ENCODE measurements at regions not wholly inside any gene's neighbourhood (a gene's known extent, or its start where the extent isn't known, plus 50 kb on each side); places are given as distances from the start of the nearest gene placed in this dataset.

DNA sequence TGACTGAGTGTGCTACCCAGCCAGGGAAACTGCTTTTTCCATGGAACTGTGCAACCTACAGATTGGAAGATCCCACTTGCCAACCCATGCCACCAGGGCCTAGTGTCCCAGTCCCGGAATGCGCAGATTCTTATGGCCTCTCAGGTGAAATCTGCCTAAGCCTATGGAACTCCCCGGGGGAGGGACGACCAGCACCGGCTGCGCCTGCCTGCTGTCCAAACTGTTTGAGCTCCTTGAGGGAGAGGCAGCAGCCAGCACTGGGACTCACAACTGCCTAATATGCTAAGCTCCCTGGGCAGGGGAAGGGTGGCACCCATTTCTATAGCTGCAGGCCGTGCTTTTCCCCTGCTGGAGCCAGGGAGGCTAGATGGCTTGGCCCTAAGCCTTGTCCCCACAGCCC lies 92.5 kb upstream of the GZMB start:
- POLR2A ChIA-PET: no interaction called here
- H3K9me3 ChIP-seq (ENCODE audit: control insufficient read depth, insufficient read depth, low read depth, low read length): no peaks in the 10 kb centered on the region
- no peak overlapping the region for H3K4me3 ChIP-seq (ENCODE audit: low read depth, low read length)
- CTCF ChIA-PET: interaction anchor here (1.1 kb wide), 1 partner anchor 15 kb away, joined by 3 read pairs; no protein-coding TSS in a partner anchor
- H3K4me1 ChIP-seq (ENCODE audit: control insufficient read depth, insufficient read depth, low read length): no peaks in the 10 kb centered on the region
- no peak for TF ChIP-seq ZNF112 (tag by site-specific recombination; IDR thresholded peaks at IDR 0.05)
- no peak for TF ChIP-seq KLF7 (tag by site-specific recombination; IDR thresholded peaks at IDR 0.05; ENCODE audit: borderline replicate concordance)
- TF ChIP-seq, protein P1, sequence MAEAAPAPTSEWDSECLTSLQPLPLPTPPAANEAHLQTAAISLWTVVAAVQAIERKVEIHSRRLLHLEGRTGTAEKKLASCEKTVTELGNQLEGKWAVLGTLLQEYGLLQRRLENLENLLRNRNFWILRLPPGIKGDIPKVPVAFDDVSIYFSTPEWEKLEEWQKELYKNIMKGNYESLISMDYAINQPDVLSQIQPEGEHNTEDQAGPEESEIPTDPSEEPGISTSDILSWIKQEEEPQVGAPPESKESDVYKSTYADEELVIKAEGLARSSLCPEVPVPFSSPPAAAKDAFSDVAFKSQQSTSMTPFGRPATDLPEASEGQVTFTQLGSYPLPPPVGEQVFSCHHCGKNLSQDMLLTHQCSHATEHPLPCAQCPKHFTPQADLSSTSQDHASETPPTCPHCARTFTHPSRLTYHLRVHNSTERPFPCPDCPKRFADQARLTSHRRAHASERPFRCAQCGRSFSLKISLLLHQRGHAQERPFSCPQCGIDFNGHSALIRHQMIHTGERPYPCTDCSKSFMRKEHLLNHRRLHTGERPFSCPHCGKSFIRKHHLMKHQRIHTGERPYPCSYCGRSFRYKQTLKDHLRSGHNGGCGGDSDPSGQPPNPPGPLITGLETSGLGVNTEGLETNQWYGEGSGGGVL (tag by site-specific recombination; IDR thresholded peaks at IDR 0.05): no peak
- TF ChIP-seq, protein P2, sequence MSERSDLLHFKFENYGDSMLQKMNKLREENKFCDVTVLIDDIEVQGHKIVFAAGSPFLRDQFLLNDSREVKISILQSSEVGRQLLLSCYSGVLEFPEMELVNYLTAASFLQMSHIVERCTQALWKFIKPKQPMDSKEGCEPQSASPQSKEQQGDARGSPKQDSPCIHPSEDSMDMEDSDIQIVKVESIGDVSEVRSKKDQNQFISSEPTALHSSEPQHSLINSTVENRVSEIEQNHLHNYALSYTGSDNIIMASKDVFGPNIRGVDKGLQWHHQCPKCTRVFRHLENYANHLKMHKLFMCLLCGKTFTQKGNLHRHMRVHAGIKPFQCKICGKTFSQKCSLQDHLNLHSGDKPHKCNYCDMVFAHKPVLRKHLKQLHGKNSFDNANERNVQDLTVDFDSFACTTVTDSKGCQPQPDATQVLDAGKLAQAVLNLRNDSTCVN (tag by site-specific recombination; optimal IDR thresholded peaks at IDR 0.05): no peak
- TF ChIP-seq, protein P3, sequence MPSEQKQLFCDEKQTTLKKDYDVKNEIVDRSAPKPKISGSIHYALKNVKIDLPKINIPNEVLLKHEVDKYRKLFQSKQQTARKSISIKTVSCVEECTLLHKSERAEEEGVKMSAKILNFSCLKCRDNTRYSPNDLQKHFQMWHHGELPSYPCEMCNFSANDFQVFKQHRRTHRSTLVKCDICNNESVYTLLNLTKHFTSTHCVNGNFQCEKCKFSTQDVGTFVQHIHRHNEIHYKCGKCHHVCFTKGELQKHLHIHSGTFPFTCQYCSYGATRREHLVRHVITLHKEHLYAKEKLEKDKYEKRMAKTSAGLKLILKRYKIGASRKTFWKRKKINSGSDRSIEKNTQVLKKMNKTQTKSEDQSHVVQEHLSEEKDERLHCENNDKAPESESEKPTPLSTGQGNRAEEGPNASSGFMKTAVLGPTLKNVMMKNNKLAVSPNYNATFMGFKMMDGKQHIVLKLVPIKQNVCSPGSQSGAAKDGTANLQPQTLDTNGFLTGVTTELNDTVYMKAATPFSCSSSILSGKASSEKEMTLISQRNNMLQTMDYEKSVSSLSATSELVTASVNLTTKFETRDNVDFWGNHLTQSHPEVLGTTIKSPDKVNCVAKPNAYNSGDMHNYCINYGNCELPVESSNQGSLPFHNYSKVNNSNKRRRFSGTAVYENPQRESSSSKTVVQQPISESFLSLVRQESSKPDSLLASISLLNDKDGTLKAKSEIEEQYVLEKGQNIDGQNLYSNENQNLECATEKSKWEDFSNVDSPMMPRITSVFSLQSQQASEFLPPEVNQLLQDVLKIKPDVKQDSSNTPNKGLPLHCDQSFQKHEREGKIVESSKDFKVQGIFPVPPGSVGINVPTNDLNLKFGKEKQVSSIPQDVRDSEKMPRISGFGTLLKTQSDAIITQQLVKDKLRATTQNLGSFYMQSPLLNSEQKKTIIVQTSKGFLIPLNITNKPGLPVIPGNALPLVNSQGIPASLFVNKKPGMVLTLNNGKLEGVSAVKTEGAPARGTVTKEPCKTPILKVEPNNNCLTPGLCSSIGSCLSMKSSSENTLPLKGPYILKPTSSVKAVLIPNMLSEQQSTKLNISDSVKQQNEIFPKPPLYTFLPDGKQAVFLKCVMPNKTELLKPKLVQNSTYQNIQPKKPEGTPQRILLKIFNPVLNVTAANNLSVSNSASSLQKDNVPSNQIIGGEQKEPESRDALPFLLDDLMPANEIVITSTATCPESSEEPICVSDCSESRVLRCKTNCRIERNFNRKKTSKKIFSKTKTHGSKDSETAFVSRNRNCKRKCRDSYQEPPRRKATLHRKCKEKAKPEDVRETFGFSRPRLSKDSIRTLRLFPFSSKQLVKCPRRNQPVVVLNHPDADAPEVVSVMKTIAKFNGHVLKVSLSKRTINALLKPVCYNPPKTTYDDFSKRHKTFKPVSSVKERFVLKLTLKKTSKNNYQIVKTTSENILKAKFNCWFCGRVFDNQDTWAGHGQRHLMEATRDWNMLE (tag by site-specific recombination; conservative IDR thresholded peaks at IDR 0.05; ENCODE audit: low read depth): no peak
- TF ChIP-seq IKZF3 (tag by site-specific recombination; IDR thresholded peaks at IDR 0.05): no peak
- no peak for TF ChIP-seq HOXC10 (CRISPR knock-in tag; IDR thresholded peaks at IDR 0.05)
- no peak for TF ChIP-seq ZNF404 (tag by site-specific recombination; IDR thresholded peaks at IDR 0.05)
- no peak for TF ChIP-seq BCL11B (tag by site-specific recombination; IDR thresholded peaks at IDR 0.05; ENCODE audit: low read depth)
- H3K36me3 ChIP-seq (ENCODE audit: control insufficient read depth in 2 of 2, insufficient read depth in 1 of 2, low read length in 2 of 2): no peaks in the 10 kb centered on the region
- no peak overlapping the region for H3K27ac ChIP-seq (ENCODE audit: extremely low read depth, low read depth, low read length)

DNA sequence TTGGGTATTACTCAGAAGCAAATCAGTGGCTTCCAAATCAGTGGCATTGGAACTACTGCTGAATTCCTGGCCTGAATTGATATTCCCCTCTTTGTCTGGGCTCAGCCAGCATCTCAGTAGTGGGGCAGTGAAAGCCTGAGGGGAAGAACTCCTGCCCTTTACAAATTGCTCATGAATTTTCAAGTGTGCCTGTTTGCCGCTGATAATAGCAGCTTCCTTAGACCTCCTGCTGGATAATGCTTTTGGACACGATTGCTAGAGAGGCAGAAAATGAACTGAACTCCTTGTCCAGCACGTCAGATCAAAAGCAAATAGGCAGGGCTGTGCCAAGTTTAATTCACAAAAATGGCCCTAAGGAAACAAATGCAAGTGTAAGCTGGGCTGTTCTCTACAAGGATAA lies 91.3 kb upstream of the GZMB start:
- CTCF ChIA-PET: interaction anchor here (0.6 to 1.4 kb wide), 5 partner anchors 10 to 189 kb away, joined by 3 read pairs; no protein-coding TSS in a partner anchor
- TF ChIP-seq, protein P4, sequence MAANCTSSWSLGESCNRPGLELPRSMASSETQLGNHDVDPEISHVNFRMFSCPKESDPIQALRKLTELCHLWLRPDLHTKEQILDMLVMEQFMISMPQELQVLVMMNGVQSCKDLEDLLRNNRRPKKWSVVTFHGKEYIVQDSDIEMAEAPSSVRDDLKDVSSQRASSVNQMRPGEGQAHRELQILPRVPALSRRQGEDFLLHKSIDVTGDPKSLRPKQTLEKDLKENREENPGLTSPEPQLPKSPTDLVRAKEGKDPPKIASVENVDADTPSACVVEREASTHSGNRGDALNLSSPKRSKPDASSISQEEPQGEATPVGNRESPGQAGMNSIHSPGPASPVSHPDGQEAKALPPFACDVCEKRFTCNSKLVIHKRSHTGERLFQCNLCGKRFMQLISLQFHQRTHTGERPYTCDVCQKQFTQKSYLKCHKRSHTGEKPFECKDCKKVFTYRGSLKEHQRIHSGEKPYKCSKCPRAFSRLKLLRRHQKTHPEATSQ (tag by site-specific recombination; IDR thresholded peaks at IDR 0.05): no peak
- TF ChIP-seq, protein P5, sequence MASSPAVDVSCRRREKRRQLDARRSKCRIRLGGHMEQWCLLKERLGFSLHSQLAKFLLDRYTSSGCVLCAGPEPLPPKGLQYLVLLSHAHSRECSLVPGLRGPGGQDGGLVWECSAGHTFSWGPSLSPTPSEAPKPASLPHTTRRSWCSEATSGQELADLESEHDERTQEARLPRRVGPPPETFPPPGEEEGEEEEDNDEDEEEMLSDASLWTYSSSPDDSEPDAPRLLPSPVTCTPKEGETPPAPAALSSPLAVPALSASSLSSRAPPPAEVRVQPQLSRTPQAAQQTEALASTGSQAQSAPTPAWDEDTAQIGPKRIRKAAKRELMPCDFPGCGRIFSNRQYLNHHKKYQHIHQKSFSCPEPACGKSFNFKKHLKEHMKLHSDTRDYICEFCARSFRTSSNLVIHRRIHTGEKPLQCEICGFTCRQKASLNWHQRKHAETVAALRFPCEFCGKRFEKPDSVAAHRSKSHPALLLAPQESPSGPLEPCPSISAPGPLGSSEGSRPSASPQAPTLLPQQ (tag by site-specific recombination; IDR thresholded peaks at IDR 0.05): no peak
- no peak for TF ChIP-seq ZNF174 (tag by site-specific recombination; IDR thresholded peaks at IDR 0.05)
- TF ChIP-seq, protein P6, sequence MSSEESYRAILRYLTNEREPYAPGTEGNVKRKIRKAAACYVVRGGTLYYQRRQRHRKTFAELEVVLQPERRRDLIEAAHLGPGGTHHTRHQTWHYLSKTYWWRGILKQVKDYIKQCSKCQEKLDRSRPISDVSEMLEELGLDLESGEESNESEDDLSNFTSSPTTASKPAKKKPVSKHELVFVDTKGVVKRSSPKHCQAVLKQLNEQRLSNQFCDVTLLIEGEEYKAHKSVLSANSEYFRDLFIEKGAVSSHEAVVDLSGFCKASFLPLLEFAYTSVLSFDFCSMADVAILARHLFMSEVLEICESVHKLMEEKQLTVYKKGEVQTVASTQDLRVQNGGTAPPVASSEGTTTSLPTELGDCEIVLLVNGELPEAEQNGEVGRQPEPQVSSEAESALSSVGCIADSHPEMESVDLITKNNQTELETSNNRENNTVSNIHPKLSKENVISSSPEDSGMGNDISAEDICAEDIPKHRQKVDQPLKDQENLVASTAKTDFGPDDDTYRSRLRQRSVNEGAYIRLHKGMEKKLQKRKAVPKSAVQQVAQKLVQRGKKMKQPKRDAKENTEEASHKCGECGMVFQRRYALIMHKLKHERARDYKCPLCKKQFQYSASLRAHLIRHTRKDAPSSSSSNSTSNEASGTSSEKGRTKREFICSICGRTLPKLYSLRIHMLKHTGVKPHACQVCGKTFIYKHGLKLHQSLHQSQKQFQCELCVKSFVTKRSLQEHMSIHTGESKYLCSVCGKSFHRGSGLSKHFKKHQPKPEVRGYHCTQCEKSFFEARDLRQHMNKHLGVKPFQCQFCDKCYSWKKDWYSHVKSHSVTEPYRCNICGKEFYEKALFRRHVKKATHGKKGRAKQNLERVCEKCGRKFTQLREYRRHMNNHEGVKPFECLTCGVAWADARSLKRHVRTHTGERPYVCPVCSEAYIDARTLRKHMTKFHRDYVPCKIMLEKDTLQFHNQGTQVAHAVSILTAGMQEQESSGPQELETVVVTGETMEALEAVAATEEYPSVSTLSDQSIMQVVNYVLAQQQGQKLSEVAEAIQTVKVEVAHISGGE (tag by site-specific recombination; conservative IDR thresholded peaks at IDR 0.05; ENCODE audit: low read depth): no peak
- TF ChIP-seq, protein P7, sequence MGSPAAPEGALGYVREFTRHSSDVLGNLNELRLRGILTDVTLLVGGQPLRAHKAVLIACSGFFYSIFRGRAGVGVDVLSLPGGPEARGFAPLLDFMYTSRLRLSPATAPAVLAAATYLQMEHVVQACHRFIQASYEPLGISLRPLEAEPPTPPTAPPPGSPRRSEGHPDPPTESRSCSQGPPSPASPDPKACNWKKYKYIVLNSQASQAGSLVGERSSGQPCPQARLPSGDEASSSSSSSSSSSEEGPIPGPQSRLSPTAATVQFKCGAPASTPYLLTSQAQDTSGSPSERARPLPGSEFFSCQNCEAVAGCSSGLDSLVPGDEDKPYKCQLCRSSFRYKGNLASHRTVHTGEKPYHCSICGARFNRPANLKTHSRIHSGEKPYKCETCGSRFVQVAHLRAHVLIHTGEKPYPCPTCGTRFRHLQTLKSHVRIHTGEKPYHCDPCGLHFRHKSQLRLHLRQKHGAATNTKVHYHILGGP (tag by site-specific recombination; IDR thresholded peaks at IDR 0.05): no peak
- TF ChIP-seq, protein P8, sequence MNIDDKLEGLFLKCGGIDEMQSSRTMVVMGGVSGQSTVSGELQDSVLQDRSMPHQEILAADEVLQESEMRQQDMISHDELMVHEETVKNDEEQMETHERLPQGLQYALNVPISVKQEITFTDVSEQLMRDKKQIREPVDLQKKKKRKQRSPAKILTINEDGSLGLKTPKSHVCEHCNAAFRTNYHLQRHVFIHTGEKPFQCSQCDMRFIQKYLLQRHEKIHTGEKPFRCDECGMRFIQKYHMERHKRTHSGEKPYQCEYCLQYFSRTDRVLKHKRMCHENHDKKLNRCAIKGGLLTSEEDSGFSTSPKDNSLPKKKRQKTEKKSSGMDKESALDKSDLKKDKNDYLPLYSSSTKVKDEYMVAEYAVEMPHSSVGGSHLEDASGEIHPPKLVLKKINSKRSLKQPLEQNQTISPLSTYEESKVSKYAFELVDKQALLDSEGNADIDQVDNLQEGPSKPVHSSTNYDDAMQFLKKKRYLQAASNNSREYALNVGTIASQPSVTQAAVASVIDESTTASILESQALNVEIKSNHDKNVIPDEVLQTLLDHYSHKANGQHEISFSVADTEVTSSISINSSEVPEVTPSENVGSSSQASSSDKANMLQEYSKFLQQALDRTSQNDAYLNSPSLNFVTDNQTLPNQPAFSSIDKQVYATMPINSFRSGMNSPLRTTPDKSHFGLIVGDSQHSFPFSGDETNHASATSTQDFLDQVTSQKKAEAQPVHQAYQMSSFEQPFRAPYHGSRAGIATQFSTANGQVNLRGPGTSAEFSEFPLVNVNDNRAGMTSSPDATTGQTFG (tag by site-specific recombination; IDR thresholded peaks at IDR 0.05; ENCODE audit: borderline replicate concordance): no peak

More for the DNA sequence above, 91.3 kb upstream of the GZMB start:
- Histone ChIP-seq H3K4me3 (ENCODE audit: low read depth, low read length) (no peak overlapping the region), H3K36me3 (ENCODE audit: control insufficient read depth in 2 of 2, insufficient read depth in 1 of 2, low read length in 2 of 2) (no peaks in the 10 kb centered on the region), H3K9me3 (ENCODE audit: control insufficient read depth, insufficient read depth, low read depth, low read length) (no peaks in the 10 kb centered on the region), H3K27ac (ENCODE audit: extremely low read depth, low read depth, low read length) (no peak overlapping the region), H3K4me1 (ENCODE audit: control insufficient read depth, insufficient read depth, low read length) (no peaks in the 10 kb centered on the region)
- POLR2A ChIA-PET: no interaction called here

All from HEK293 (cell line).